CD8-positive, alpha-beta memory T cell (primary cell): ENCODE measurements at regions not wholly inside any gene's neighbourhood (a gene's known extent, or its start where the extent isn't known, plus 50 kb on each side); places are given as distances from the start of the nearest gene placed in this dataset.
"Not testable (repeated sequence)": the region's sequence is repeated elsewhere in the genome, so short reads cannot be mapped to it uniquely, and the experiment has no call there.

ENCODE experiments used
- CTCF ChIA-PET: fragments of 350-600 bp; sonication (Branson Sonifier 250); formaldehyde crosslinking; loops from one replicate; lab custom pipeline; 2021; ENCODE audit warnings: antibody characterized with exemption; lab: Charles Lee
- POLR2A ChIA-PET: fragments of 350-600 bp; sonication (Branson Sonifier 250); formaldehyde crosslinking; loops from one replicate; lab custom pipeline; 2021; ENCODE audit warnings: antibody characterized with exemption; lab: Charles Lee
- DNase-seq, 5 donors: peaks; one replicate each; pipeline versions ENCODE4 v3.0.0 to v3.0.0-alpha.2; 2020 to 2022; ENCODE audit warnings: mixed read lengths in 1 of 5
- H3K27ac ChIP-seq: one replicate; pipeline ENCODE4 v1.7.0; 2013; ENCODE audit warnings: low read depth, mild to moderate bottlenecking, low read length, moderate library complexity
- H3K27me3 ChIP-seq: 2 replicates; pipeline ENCODE4 v1.7.0; 2013; ENCODE audit warnings: low read length, mild to moderate bottlenecking; ENCODE audit not compliant: insufficient read depth, poor library complexity, severe bottlenecking
- H3K36me3 ChIP-seq: 2 replicates; pipeline ENCODE4 v1.7.0; 2013; ENCODE audit warnings: mild to moderate bottlenecking, low read length, moderate library complexity; ENCODE audit not compliant: insufficient read depth
- H3K4me1 ChIP-seq: 2 replicates; pipeline ENCODE4 v1.7.0; 2013; ENCODE audit warnings: mild to moderate bottlenecking, low read length, moderate library complexity; ENCODE audit not compliant: insufficient read depth
- H3K4me3 ChIP-seq: 2 replicates; pipeline ENCODE4 v1.7.0; 2013; ENCODE audit warnings: mild to moderate bottlenecking, low read length
- H3K9me3 ChIP-seq: 2 replicates; pipeline ENCODE4 v1.7.0; 2013; ENCODE audit warnings: mild to moderate bottlenecking, low read length
- H3K27ac Mint-ChIP-seq, 8 donors: one replicate each; pipeline ENCODE4 v1.8.0; 2020 to 2021; ENCODE audit warnings: mixed read lengths in 8 of 8, mild to moderate bottlenecking in 6 of 8, inconsistent platforms in 3 of 8, moderate library complexity in 3 of 8
- H3K27me3 Mint-ChIP-seq, 2 donors: one replicate each; pipeline ENCODE4 v1.8.0; 2020 to 2021; ENCODE audit warnings: mixed read lengths in 2 of 2, mild to moderate bottlenecking in 1 of 2, moderate library complexity in 1 of 2
- H3K36me3 Mint-ChIP-seq, 3 donors: one replicate each; pipeline ENCODE4 v1.8.0; 2020 to 2021; ENCODE audit warnings: mixed read lengths in 3 of 3, inconsistent platforms in 1 of 3, mild to moderate bottlenecking in 1 of 3
- H3K4me1 Mint-ChIP-seq, 3 donors: one replicate each; pipeline ENCODE4 v1.8.0; 2020 to 2021; ENCODE audit warnings: mixed read lengths in 3 of 3, inconsistent platforms in 1 of 3, mild to moderate bottlenecking in 1 of 3
- H3K4me3 Mint-ChIP-seq, 7 donors: one replicate each; pipeline ENCODE4 v1.8.0; 2020 to 2021; ENCODE audit warnings: mixed read lengths in 7 of 7, mild to moderate bottlenecking in 6 of 7, moderate library complexity in 4 of 7, inconsistent platforms in 2 of 7
- H3K9me3 Mint-ChIP-seq, 5 donors: one replicate each; pipeline ENCODE4 v1.8.0; 2020 to 2022; ENCODE audit warnings: mixed read lengths in 5 of 5, mild to moderate bottlenecking in 3 of 5, moderate library complexity in 2 of 5, inconsistent platforms in 1 of 5

- Mint-ChIP-seq H3K4me1 (no peaks in the 10 kb centered on the region), H3K4me3 (no peak overlapping the region), H3K27me3 (no peaks in the 10 kb centered on the region), H3K36me3 (no peaks in the 10 kb centered on the region), H3K27ac (no peak overlapping the region), H3K9me3 (peaks cover 0 to 5% (median 0%) of the 10 kb centered on the region in 5 donors)
- Histone ChIP-seq H3K9me3 (no peaks in the 10 kb centered on the region), H3K36me3 (no peaks in the 10 kb centered on the region), H3K4me1 (no peaks in the 10 kb centered on the region), H3K27ac (no peak overlapping the region), H3K4me3 (no peak overlapping the region), H3K27me3 (no peaks in the 10 kb centered on the region)
- no peak for DNase-seq
- ChIA-PET POLR2A (no interaction called here), CTCF (no interaction called here)
Measured at GRCh38 chr5:17406423-17406838, 91.6 kb upstream of the TAF11L2 start.

DNA sequence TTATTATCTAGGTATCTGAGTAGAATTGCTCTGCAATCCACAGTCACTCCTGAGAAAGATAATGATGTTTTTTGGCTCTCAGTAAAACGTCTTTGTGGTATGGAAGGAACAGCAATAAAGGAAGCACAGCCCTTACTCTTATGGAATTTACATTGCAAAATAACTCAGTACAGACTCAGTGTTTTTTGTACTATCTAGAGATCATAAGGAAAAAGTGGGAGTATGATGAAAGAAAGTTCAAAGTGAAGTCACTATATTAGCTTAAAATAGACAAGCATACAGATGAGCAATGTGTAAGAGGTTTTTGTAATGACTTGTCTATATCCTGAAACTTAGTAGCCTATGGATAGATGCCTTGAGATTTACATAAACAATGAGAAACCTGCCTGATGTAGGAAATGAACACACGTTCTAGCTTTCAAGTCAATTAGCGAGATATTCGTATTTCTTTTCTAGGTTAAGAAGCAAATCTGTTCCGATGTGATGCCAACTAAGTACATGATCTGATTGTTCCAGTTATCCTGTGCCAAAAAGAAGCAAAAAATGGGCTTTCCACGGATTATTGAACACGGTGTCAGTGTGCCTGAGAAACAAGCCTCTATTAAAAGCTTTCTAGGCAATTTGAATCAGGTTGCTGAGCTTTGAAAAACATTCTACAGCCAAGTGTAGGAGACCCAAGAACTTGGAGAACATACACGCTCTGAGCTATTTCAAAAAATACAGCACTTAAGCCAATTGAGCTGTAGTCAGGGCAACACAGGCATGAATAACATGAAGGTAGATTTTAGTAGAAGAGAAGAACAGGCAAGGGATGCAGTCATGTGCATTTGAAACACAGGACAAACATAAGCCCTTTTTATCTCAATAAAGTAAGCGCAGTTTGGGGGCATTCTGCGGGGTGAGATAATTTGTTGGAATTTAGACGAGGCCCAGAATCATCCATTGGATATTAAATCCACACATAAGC lies 86.3 kb upstream of the TAF11L2 start:
- POLR2A ChIA-PET: no interaction called here
- Mint-ChIP-seq H3K9me3 (peaks cover 0 to 7% (median 1%) of the 10 kb centered on the region in 5 donors), H3K4me3 (no peak overlapping the region), H3K36me3 (no peaks in the 10 kb centered on the region), H3K4me1 (no peaks in the 10 kb centered on the region), H3K27me3 (no peaks in the 10 kb centered on the region), H3K27ac (no peak overlapping the region)
- no peak overlapping the region for H3K4me3 ChIP-seq
- CTCF ChIA-PET: no interaction called here
- DNase-seq: no peak
- H3K27ac ChIP-seq: no peak overlapping the region
- no peaks in the 10 kb centered on the region for H3K9me3 ChIP-seq
- no peaks in the 10 kb centered on the region for H3K36me3 ChIP-seq
- no peaks in the 10 kb centered on the region for H3K4me1 ChIP-seq
- no peaks in the 10 kb centered on the region for H3K27me3 ChIP-seq

DNA sequence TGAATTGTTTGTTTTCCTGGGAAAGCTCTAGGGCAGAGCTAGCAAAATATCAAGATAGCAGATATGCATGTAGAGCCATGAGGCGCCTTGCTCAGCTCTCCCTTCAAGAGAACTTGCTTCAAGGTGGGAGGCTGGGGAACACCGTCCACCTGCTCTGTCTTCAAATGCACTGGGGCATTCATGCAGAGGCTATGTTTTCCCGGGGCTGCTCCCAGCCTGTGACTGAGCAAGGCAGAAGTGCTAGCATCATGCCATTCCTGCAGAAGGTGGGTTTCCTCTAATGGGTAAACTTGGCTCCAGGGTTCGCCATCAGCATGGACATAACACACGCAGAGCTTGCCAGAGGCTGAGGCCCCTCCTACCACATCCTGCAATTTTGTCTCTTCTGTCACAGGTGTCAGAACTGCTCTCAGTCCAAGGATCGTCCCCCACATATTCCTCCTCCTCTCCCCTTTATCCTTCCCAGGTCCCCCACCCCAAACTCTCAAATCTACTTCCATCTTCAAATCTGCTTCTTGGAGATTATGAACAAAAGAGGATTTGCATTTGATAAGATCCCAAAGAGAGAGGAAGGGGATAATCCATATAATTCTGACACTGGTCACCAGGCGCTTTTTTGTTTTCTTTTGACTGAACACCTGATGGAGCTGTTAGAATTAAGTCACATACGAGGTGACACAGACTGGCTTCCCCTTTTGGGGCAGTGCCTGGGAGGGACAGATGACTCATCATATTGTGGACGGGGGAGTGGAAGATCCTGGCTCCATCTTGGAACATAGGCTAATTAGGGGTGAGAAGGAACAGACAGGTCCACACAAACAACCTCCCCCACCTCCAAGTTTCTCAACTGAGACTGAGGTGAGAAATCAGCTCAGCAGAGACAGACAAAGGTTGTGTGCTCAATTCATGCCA lies 85.0 kb upstream of the TAF11L2 start:
- POLR2A ChIA-PET: no interaction called here

DNA sequence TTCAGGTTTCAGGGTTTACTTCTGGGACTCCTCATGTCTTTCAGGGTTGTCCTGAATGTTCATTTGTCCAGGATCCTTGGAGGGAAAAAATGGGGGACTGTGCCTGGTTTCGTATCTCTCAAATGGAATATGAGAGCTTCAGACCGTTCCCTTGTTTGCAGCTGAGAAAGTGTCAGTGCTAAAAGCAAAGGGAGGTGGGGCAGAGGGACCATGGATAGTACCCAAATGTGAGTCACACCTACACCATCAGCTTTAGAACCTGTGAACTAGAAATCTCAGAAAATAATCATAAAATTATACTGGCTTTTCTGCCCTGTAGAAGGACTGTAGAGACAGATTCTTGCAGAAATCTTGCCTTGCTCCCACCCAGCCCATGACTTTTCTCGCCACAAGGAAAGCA lies 84.3 kb upstream of the TAF11L2 start:
- Histone ChIP-seq H3K4me3 (no peak overlapping the region), H3K4me1 (no peaks in the 10 kb centered on the region), H3K27me3 (no peaks in the 10 kb centered on the region), H3K36me3 (no peaks in the 10 kb centered on the region), H3K9me3 (no peaks in the 10 kb centered on the region), H3K27ac (no peak overlapping the region)
- H3K9me3 Mint-ChIP-seq: peaks cover 0 to 7% (median 1%) of the 10 kb centered on the region in 5 donors
- ChIA-PET CTCF (no interaction called here), POLR2A (no interaction called here)
- no peak overlapping the region for H3K4me3 Mint-ChIP-seq
- H3K27me3 Mint-ChIP-seq: no peaks in the 10 kb centered on the region
- no peak overlapping the region for H3K27ac Mint-ChIP-seq
- no peaks in the 10 kb centered on the region for H3K36me3 Mint-ChIP-seq
- no peaks in the 10 kb centered on the region for H3K4me1 Mint-ChIP-seq
- no peak for DNase-seq

More for the DNA sequence above, 85.0 kb upstream of the TAF11L2 start:
- DNase-seq: no peak
- Mint-ChIP-seq H3K4me1 (no peaks in the 10 kb centered on the region), H3K9me3 (peaks cover 0 to 7% (median 1%) of the 10 kb centered on the region in 5 donors), H3K27me3 (no peaks in the 10 kb centered on the region), H3K27ac (peak overlapping the region in 1 of 8 donors; percentile 60), H3K4me3 (no peak overlapping the region), H3K36me3 (no peaks in the 10 kb centered on the region)
- no peaks in the 10 kb centered on the region for H3K4me1 ChIP-seq
- no peak overlapping the region for H3K4me3 ChIP-seq
- H3K9me3 ChIP-seq: no peaks in the 10 kb centered on the region
- CTCF ChIA-PET: no interaction called here
- H3K36me3 ChIP-seq: no peaks in the 10 kb centered on the region
- no peaks in the 10 kb centered on the region for H3K27me3 ChIP-seq
- H3K27ac ChIP-seq: no peak overlapping the region

- Histone ChIP-seq H3K4me3 (no peak overlapping the region), H3K9me3 (no peaks in the 10 kb centered on the region), H3K27ac (no peak overlapping the region), H3K27me3 (no peaks in the 10 kb centered on the region), H3K4me1 (no peaks in the 10 kb centered on the region), H3K36me3 (no peaks in the 10 kb centered on the region)
- CTCF ChIA-PET: no interaction called here
- H3K4me3 Mint-ChIP-seq: no peak overlapping the region
- H3K36me3 Mint-ChIP-seq: no peaks in the 10 kb centered on the region
- H3K4me1 Mint-ChIP-seq: no peaks in the 10 kb centered on the region
- H3K9me3 Mint-ChIP-seq: peaks cover 0 to 7% (median 5%) of the 10 kb centered on the region in 5 donors
- no peak for DNase-seq
- no peaks in the 10 kb centered on the region for H3K27me3 Mint-ChIP-seq
- POLR2A ChIA-PET: no interaction called here
- no peak overlapping the region for H3K27ac Mint-ChIP-seq
Measured at GRCh38 chr5:17415321-17415758, 82.7 kb upstream of the TAF11L2 start.

GRCh38 chr5:17416374-17416773 lies 81.7 kb upstream of the TAF11L2 start:
- DNase-seq, POLR2A ChIA-PET, H3K27me3 Mint-ChIP-seq, H3K27ac Mint-ChIP-seq, H3K4me3 ChIP-seq, H3K36me3 ChIP-seq, CTCF ChIA-PET, H3K4me1 ChIP-seq, H3K27ac ChIP-seq, H3K27me3 ChIP-seq, H3K36me3 Mint-ChIP-seq, H3K9me3 Mint-ChIP-seq, H3K9me3 ChIP-seq, H3K4me1 Mint-ChIP-seq, H3K4me3 Mint-ChIP-seq: not testable (repeated sequence)

- Histone ChIP-seq H3K4me3 (no peak overlapping the region), H3K27me3 (no peaks in the 10 kb centered on the region), H3K4me1 (no peaks in the 10 kb centered on the region), H3K36me3 (no peaks in the 10 kb centered on the region), H3K27ac (no peak overlapping the region), H3K9me3 (no peaks in the 10 kb centered on the region)
- ChIA-PET CTCF (no interaction called here), POLR2A (no interaction called here)
- Mint-ChIP-seq H3K27me3 (no peaks in the 10 kb centered on the region), H3K27ac (no peak overlapping the region), H3K4me1 (no peaks in the 10 kb centered on the region), H3K36me3 (no peaks in the 10 kb centered on the region), H3K9me3 (peaks cover 5 to 11% (median 6%) of the 10 kb centered on the region in 5 donors), H3K4me3 (no peak overlapping the region)
- no peak for DNase-seq
Measured at GRCh38 chr5:17424674-17425073, 73.4 kb upstream of the TAF11L2 start.
